ACHN (cell line): ENCODE measurements at regions not wholly inside any gene's neighbourhood (a gene's known extent, or its start where the extent isn't known, plus 50 kb on each side); places are given as distances from the start of the nearest gene placed in this dataset.

Experiments used
- DNase-seq: peaks from one replicate; pipeline ENCODE4 v3.0.0-alpha.2; 2015
- in situ Hi-C: cut with HindIII; loops from 2 replicates; pipeline ENCODE4 v1.10.0; 2017; ENCODE audit warnings: low sequenced_read_pairs, low pct_ligation_motif_present, low pct_unique_long_range_greater_than_20kb

DNA sequence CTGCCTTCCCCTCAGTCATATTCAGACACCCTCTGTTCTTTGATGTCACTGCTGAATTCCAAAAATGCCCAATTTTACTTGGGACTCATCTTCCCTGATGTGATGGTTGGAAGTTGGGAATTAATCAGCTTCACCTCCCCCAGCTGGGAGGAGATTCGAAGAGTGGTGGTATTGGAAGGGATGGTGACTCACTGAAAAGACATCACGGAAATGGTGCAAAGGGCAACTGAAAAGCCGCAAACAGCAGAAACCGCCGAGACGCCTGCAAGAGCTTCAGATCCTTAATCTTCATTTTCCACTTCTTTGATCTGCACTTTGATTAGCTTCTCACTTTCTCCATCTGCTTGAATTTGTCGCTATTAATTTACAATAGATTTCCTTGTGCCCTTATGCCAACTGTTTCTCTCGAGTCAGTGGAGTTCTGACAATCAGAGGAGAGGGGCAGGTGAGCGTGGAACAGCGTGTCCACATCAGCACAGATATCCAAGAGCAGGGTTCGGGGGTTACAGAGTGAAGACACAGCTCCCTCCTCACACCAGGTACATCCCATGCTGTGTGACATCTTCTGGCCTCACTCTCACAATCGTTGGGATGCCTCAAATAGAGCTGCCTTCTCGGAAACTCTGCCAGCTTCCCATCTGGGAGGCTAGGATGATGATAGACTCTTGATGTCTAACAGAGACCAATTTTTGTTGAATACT, 325.4 kb downstream of the BRD1 start:
- in situ Hi-C loops: no loop called here
- DNase-seq: peak; percentile 85

- in situ Hi-C loops: no loop called here
- no peak for DNase-seq
These were observed 326.7 kb downstream of the BRD1 start for GRCh38 chr22:49500942-49501395.

DNA sequence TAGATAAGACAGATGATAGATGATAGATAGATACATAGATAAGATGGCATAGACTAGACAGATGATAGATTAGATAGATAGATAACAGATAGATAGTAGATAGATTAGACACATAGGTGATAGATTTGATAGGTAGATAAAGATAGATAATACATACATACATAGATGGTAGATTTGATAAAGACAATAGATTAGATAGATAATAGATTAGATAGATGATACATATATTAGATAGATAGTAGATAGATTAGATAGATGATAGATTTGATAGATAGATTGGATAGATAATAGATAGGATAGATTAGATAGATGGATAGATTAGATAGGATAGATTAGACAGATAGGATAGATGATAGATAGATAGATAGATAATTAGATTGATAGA, 327.6 kb downstream of the BRD1 start:
- DNase-seq: no peak
- in situ Hi-C loops: no loop called here

GRCh38 chr22:49499433-49500075, 328.1 kb downstream of the BRD1 start:
- no peak for DNase-seq
- in situ Hi-C loops: no loop called here

DNA sequence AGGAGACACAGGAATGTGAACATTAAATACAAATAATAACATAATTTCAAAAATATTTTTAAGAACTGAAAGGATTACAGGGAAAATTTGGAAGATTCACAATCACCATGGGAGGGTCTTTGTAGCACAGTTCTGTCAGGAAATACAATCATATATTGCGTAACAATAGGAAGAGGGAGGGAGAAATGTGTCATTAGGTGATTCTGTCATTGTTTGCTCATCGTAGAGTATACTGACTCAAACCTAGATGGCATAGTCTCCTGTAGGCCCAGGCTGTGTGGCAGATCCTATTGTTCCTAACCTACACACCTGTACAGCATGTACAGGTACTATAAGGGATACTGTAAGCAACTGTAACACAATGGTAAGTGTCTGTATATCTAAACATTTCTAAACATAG, 330.4 kb downstream of the BRD1 start:
- no peak for DNase-seq
- in situ Hi-C loops: no loop called here

DNA sequence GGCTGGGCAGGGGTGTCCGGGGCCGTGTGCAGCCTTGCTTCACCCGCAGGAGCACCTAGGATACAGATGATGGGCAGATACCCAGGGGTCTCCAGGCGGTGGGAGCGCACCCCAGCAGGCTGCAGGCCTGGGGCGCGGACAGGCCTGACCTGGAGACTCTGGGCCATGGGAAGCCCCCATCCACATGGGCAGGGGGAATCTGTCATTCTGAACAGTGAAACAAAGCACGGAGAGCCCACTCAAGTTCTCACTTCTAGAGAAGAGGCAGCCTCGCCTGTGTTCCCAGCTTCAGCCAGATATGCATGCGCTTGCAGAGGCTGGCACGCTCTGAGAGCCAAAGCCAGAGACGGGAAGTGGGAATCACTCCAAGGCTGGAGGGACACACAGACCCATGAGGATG, 333.1 kb downstream of the BRD1 start:
- in situ Hi-C loops: no loop called here
- DNase-seq: no peak

GRCh38 chr22:49492741-49493251, 334.9 kb downstream of the BRD1 start:
- no peak for DNase-seq
- in situ Hi-C loops: no loop called here

DNA sequence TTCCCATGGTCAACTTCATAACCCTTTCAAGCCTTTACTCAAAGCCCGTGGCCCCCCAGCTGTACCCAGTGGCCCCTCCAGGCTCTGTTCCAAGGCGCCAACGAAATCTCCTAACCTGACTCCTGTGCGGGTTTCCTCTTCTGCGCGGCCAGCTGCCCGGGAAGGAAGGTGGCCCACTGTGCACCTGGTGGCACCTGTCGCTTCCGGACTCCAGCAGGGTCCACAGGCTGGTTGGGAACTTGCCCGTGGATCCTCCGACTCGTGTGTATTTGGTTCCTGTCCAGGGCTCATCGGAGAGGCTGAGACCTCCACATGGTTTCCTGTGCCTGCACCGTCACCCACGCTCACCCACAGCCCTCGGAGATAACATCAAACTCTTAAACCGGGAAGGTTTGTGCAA, 335.4 kb downstream of the BRD1 start:
- in situ Hi-C loops: no loop called here
- DNase-seq: no peak

DNA sequence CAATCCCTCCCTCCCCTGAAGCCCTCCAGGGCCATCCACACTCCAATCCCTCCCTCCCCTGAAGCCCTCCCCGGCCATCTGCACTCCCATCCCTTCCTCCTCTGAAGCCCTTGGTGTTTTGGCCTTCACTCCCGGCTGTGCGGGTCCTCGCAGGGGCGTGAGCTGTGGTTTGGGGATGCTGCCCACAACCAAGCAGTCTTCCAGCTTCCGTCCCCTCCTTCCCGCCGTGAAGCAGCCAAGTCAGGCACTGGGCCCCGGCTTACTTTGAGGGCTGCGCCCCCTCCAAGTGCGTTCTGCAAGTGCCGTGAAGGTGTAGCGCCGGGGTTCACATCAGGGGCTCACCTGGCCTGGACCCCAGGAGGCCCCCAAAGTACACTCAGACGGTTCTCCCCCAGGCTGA, 335.9 kb downstream of the BRD1 start:
- no peak for DNase-seq
- in situ Hi-C loops: no loop called here

DNA sequence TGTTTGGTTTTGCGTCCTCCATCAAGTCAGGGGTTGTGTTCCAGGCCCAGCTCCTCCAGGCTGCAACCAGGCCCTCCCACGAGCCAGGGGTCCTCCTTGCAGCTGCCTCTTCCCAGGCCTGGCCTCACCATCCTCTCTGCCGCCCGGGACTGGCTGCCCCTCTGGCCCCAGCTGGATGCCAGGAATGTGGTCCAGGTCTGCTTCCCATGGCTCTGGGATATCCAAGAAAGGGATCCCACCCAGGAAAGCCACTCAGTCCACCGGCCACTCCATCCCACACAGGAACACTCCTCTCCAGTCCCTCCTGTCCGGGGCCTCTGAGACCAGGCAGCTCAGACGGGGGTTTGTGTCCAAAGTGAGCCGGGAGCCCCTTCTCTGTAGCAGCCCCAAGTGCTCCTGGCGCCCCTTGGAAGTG, 336.4 kb downstream of the BRD1 start:
- no peak for DNase-seq
- in situ Hi-C loops: no loop called here

DNA sequence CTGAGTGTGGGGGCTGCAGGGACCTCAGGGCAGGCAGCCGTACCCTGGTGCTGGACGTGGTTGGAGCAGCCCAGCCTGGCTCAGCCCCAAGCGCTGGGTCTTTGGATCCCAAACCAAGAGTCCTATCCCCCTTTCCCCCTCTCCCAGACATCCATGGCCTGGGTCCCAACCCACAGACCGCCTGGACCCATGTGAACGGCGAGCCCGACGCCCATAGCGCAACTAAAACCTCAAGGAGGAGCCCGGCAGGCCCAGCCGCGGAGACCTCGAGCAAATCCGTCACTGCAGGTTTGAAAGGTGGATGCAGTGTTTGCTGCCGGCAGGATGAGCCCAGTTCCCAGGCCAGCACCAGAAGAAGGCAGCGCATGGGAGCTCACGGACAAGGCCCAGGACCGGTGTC, 337.0 kb downstream of the BRD1 start:
- in situ Hi-C loops: no loop called here

DNA sequence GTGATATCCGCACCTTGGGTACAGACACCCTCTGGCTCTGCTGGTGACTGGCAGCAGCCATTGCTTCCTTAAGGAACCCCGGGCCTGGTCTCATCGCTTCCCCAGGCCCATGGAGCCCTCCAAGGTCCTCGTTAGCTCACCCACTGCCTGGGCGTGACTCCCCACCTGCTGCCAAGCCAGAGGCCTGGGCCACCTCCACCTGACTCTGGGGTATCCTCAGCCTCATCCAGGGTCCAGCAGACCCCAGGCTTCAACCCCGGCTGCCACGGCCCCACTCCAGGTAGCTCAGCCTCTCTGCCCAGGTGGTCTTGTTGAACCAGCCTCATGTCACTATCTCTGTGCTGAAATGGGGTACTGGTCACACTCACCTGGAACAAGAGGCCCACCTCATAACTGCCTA, 337.9 kb downstream of the BRD1 start:
- DNase-seq: no peak
- in situ Hi-C loops: no loop called here

More for the DNA sequence above, 337.0 kb downstream of the BRD1 start:
- DNase-seq: no peak

GRCh38 chr22:49488943-49489342, 338.7 kb downstream of the BRD1 start:
- in situ Hi-C loops: no loop called here

GRCh38 chr22:49487950-49488349, 339.7 kb downstream of the BRD1 start:
- in situ Hi-C loops: no loop called here
- peak; percentile 47 for DNase-seq

More at GRCh38 chr22:49488943-49489342, 338.7 kb downstream of the BRD1 start:
- no peak for DNase-seq

DNA sequence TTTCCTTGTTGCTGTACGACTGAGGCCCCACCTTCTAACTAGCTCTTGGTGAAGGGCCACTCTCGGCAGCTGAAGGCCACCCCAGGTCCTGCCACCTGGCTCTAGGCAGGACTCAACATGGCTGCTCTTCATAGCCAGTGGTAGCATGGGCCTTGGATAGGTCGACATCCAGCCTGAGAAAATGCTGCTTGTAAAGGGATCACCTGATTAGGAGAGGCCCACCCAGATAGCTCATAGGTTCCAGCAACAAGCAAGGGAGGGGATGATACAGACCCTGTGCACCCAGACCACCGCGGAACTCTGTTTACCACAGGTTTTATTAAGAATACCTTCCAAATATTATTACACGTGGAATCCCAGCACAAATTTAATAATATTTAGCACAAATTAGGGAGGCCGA, 341.4 kb downstream of the BRD1 start:
- DNase-seq: no peak
- in situ Hi-C loops: no loop called here

DNA sequence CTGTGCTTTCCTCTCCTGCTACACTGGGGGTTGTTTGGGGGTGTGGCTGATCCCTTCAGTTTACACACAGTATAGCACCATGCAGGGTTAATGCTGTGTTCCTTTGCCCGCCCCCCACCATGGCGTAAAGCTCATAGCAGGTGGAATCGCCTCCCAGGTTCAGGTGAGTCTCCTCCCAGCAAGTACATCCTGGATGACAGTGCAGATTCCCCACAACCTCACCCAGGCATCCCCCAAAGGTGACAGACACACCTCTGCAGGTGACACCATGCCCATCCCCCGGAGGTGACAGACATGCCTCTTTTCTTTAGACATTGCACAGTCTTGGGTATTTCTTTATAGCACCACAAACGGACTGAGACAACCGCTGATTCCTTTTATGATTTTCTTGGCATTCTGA, 343.7 kb downstream of the BRD1 start:
- in situ Hi-C loops: no loop called here
- DNase-seq: no peak

GRCh38 chr22:49483281-49483870, 344.3 kb downstream of the BRD1 start:
- no peak for DNase-seq
- in situ Hi-C loops: no loop called here

GRCh38 chr22:49482811-49483210, 344.9 kb downstream of the BRD1 start:
- no peak for DNase-seq
- in situ Hi-C loops: no loop called here

- in situ Hi-C loops: no loop called here
- peak; percentile 18 for DNase-seq
These were observed 345.8 kb downstream of the BRD1 start for GRCh38 chr22:49481659-49482399.
